ENCODE measurements at regions not wholly inside any gene's neighbourhood (a gene's known extent, or its start where the extent isn't known, plus 50 kb on each side); places are given as distances from the start of the nearest gene placed in this dataset.
"Not testable (repeated sequence)": the region's sequence is repeated elsewhere in the genome, so short reads cannot be mapped to it uniquely, and the experiment has no call there.

DNA sequence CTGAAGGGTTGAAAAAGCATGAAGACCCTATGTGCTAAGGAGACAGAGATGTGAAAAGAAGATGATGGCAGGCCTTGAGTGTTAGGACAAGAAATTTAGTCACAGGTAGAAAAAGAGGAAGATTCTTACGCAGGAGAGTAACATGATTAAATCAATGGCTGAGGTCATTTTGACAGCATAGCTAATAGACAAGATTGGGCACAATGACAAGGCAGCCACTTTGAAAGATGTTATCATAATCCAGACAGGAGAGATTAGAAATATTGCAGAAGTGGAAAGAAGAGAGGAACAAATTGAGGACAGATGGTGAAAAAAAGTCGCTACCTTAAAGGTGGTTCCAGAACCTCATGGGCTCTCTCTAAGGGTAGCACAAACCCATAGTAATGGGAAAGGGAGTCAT, 228.8 kb upstream of the DDHD1 start:
- no peak for FAIRE-seq

DNA sequence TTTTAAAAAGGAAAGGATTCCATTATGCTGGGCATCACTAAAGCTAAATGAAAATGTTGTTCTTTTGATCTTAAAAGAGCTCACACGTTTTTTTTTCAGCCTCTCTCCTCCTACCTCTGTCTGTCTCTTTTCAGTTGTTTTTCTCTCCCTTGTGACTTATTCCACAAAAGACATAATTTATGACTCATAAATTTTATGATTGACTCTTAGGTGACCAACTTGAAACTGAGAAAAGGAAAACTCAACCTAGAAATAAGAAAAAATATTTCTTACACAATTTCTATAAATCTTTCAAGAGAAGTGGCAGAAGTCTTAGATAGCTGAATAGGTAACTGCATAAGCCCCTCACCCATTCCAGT, 227.7 kb upstream of the DDHD1 start:
- FAIRE-seq: no peak

DNA sequence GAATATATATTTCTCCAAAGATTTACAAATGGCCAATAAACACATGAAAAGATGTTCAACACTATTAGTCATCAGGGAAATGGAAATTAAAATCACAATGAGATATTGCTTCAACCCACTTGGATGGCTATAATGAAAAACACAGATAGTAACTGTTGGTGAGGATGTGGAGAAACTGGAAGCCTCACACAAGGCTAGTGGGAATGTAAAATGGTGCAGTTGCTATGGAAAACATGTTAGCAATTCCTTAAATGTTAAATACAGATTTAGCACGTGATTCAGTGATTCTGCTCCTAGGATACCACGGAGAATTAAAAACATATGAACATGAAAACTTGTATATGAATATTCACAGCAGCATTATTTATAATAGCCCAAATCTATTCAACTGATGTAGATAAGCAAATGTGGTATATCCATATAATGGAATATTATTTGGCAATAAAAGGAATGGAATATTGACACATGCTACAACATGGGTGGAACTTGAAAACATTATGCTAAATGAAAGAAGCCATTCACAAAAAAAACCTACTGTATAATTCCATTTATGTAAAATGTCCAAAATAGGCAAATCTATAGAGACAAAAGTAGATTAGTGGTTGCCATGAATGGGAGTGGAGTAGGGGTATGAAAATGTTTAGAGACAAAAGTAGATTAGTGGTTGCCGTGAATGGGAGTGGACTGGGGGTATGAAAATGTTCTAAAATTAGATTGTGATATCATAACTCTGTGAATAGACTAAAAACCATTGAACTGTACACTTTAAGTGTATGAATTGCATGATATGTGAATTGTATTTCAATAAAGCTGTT, 227.1 kb upstream of the DDHD1 start:
- FAIRE-seq: no peak

DNA sequence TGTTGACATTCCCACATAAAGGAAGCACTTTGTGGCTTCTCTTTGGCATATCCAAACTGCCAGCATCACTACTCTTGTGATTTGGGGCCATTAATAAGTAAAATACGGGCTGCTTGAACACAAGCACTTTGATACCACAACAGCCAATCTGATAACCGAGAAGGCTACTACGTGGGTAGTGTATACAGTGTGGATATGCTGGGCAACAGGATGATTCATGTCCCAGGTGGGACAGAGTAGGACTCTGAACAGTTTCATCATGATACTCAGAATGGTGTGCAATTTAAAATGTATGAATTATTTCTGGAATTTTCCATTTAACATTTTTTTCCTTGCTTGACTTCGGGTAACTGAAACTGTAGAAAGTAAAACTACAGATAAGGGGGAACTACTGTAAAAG, 225.0 kb upstream of the DDHD1 start:
- FAIRE-seq: no peak

DNA sequence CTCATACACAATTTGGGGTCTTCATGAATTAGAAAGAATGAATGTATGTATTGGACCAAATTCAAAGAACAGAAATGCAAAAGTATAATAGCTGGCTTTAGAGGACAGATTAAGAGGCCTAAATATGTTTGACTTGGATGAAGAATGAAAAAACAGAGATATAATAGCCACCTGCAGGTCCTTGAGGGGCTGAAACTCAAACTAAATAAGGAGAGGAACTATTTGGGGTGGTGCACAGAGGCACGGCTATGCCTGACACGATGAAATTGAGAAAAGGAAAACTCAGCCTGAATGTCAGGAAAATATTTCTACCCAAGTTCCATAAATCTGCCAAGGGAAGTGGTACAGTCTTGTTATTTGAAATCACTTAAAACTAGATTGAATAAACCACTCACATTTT, 222.9 kb upstream of the DDHD1 start:
- no peak for FAIRE-seq

DNA sequence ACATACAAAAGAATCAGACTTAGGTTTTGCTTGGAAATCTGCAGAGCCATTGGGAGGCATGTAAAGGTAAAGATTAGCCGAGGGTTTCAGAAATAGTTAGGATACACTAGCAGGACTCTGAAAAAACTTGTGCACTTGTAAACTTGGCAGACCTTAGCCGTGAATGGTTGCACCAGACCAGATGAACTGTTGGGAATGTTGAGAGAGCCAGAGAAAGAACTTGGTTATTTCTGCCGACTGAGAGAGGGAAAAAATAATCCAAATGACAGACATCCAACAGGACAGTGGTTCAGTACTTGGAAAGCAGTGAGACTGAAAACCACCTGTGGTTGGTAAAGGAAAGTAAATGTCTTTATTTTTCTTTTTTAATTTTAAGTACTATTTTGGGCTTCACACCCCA, 222.5 kb upstream of the DDHD1 start:
- no peak for FAIRE-seq

DNA sequence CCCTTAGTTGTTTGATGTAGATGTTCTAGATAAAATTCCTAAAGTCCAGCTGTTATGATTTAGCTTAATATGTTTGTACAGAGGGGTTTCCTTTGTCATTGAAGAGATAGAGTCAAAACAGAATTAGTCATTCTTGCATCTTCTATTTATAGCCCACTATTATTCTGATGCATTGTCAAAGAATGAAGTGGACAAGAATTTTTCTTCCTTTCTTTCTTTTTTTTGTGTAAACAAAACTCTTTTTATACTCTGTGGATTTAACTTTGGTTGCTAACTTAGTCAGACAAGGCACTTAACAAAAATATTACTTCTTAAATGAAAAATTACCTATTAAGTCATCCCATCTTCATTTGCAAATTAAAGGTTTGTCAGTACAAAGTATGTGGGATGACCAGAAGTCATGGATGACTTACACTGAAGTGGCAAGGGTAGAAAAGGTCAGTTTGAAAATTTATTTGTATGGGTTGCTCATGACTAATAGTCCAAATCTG, 215.6 kb upstream of the DDHD1 start:
- no peak for FAIRE-seq

DNA sequence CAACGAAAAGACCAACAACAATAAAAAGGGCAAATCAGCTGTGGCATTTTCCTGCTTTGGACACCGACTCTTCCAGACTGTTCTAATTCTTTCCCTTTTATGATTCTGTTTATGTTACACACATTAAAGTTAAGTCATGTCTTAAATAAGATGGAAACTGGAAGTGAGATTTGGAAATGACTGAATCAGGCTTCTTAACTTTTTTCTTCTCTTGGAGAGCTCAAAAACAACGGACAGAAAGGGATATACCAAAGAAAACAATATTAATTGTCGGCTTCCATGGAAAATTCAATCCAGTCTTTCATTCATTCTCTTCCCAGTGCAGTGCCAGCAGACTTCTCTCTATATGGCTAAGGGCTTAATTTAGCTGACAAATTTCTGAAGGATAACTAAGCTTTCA, 214.9 kb upstream of the DDHD1 start:
- FAIRE-seq: no peak

DNA sequence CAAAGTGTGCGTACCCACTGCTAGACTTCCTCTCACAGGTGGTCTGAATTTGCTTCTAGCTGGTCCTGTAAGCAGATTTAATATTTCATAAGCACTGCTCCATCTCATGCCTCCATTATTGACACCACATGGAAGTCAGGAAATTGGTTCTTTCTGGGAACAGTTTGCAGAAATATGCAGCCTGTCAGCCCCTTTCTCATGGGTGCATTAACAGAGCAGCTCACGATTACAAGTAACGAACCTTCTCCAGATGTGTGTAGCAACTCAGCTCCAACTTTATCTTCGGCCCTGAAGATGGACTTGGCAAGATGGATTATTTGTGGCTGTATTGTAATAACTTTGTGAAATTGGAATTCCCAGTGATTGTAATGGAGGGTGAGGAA, 214.5 kb upstream of the DDHD1 start:
- no peak for FAIRE-seq

DNA sequence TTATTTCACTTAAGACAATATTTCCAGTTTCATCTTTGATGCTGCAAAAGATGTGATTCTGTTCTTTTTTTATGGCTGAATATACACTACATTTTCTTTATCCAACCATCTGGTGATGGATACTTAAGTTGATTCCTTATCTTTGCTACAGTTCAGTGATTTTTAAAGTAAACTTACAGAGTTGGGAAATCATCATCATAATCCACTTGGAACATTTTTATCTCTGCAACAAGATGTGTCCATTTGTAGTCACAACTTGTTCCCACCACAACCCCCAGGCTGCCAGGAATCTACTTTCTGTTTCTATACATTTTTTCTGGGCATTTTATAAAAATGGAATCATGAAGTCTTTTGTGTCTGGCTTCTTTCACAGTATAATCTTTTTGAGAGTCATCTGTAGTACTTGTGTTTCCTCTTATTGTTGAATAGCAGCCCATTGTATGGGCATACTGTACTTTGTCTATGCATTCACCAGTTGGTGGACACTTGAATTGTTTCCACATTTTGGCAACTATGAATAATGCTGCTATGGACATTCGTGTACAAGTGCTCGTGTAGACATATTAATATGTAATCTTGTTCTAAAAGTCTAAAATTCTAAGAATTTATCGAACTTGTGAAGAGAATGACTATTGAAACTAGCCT, 212.5 kb upstream of the DDHD1 start:
- FAIRE-seq: no peak

DNA sequence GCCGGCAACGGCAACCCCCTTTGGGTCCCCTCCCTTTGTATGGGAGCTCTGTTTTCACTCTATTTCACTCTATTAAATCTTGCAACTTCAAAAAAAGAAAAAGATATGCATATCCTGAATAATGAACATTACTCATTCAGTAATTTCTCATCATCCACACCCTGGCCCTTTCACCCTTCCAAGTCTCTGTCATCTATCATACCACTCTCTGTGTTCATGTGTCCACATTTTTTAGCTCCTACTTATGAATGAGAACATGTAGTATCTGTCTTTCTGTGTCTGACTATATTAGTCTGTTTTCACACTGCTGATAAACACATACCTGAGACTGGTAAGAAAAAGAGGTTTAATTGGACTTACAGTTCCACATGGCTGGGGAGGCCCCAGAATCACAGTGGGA, 209.8 kb upstream of the DDHD1 start:
- FAIRE-seq: not testable (repeated sequence)

DNA sequence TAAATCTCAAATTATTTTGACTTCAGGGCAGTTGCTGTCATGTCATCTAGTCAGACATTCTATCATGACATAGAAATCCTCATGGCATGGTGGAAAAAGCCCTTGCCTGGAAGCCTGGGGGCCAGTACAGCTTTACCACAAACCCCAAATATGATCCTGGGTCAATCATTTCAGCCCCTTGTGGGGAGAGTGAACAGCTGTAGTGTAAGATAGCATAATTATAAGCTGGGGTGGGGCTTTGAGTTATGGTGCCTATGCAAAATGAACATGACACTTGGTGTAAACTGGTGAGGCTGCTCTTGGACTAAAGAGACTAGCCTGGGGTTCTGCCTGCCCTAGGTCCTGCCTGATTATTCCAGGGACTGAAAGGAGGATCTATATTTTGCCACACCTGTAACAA, 207.7 kb upstream of the DDHD1 start:
- no peak for FAIRE-seq

DNA sequence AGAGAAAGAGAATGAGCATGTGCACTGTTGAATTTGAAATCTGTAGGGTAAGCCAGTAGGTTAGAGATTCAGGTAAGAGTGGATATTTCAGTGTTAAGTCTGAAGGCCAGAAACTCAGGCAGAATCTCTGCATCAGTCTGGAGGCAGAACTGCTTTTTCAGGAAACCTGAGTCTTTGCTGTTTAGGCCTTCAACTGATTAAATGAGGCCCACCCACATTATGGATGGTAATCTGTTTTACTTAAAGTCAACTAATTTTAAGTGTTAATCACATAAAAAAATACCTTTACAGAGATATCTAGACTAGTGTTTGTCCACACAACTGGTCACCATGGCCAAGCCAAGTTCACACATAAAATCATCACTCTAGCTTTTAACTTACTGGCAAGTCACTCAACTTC, 205.0 kb upstream of the DDHD1 start:
- FAIRE-seq: no peak

DNA sequence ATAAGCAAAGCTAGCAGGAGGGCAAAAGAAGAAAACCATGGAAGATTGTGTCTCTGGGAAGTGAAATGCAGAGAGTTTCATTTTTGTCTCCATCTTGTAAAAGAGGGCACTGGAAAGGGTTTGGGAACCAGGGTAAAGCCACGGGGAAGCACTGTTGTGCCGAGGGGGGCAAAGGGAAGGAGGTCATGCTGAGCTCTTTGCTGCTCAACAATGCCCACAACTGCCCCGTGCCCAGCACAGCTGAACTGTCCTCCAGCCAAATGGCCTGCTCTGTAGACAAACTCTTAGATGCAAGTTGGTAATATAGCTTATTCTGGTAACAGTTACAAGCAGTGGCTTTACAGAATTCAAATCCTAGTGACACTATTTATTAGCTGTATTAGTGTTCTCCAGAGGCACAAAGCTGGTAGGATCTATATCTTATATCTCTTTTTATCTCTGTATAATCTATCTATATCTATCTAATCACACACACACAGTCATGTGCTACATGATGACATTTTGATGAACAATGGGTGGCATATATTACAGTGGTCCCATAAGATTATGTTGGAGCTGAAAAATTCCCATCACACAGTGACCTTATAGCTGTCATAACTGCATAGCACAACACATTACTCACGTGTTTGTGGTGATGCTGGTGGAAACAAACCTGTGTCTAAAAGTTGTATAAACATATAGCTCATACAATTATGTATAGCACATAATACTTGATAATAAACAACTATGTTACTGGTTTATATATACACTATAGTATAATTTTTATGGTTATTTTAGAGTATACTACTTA, 203.4 kb upstream of the DDHD1 start:
- FAIRE-seq: no peak

DNA sequence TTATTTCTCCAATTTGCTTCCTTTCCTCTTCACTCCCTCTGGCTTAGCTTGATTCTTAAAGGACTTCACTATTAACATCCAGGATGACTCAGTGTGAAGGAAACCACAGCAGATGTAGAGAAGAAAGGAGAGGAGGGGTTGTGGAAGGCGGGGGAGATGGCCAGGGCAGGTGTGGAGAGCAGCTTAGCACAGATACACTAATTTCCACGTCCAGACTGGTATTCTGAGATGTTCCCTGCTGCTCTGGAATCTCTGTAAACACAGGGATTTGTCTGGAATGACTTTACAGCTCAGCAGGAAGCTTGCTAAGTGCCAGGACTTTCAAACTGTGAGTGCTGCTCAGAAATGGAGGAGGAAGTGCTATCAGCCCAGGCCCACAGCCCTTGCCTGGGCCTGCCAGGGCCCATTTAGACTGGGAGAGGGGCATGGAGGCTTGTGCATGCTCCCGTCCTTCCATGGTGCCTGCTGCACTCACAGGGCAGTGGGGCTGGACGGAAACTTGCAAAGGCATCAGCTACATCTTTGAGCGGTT, 202.5 kb upstream of the DDHD1 start:
- no peak for FAIRE-seq

DNA sequence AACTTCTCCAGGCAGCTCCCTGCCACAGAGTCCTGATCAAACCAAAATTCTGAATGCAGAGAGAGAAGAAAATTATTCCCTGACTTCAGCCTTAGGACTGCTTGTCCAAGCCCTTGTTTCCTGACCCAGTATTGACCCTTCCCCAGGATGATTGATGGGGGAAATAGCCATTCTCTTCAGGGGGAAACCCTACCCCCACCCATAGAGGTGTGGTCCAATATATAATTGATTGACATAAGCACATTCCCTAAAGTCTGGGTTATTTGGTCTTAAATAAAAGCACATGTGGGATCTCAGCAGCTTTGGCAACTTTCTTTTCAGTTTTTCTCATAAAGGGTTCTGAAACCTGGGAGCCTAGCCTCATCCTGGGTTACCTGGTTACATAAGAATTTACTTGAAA, 201.2 kb upstream of the DDHD1 start:
- no peak for FAIRE-seq

DNA sequence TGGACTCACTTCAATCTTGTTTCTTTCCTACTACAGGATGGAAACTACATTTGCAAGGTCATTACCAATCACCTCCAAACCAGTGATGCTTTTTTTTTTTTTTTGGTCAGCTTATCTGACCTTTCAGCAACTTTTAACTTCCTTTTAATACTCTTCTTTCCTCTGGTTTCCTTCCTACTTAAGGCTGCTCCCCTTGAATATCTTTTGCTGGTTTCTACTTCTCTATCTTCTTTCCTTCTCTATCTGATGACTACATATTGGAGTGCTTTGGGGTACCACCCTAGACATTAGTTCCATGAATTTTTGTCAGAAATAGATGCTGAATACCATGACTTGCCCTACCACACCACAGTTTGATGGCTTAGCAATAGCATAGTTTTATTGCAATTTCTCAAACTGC, 197.7 kb upstream of the DDHD1 start:
- FAIRE-seq: no peak

DNA sequence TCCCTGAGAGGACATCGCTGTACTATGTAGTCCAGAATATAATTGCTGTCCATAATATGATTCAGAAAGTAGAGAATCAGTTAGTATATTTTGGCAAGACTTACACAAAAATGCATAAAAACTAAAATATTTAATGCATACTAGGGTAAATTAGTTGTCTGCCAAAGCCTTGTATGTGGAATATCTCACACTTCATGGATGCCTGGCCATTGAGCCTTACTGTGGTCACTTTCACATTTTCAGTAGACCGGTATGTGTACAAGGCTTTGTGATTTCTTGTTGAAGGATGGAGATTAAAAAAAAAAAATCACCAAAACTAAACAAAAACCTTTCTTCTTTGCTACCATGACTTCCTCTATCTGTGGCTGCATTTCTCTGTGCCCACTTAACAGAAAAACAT, 197.3 kb upstream of the DDHD1 start:
- FAIRE-seq: no peak

DNA sequence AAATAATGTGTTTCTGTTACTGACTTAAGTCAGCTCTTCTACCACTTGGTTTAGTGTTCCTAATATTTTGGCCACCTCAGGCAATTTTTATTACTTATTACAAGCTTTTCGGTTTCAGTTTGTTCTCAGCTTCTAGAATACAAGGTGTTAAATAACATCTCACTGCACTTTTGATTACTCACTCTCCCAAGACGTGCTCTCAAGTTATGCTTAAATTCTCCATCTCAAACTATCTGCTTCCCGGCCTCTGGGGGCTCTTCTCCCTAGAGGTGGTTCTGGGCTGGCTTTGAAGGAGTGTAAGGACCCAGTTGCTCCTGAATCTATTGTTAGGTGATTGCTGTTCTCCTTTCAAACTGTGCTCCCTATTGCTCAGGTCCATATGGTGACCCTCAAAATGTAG, 193.9 kb upstream of the DDHD1 start:
- FAIRE-seq: no peak

DNA sequence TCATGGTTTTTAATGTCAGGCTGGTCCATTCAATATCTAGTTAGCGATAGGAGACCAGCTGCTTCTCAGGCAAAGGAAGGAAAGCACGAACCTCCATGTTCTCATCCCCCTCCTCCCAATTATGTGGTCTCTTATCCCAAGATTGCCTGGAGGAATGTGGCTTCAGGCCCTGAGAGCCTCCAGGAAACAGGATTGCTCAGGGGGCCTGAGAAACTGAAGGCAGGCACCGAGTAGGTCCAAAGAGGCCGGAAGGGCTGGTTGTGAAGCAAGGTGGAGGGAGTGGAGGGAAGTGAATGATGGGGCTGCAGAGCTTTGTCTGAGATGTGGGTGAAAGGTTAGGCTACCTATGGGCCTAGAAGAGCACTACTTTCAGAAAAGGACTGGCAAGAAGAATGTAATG, 188.2 kb upstream of the DDHD1 start:
- FAIRE-seq: no peak

DNA sequence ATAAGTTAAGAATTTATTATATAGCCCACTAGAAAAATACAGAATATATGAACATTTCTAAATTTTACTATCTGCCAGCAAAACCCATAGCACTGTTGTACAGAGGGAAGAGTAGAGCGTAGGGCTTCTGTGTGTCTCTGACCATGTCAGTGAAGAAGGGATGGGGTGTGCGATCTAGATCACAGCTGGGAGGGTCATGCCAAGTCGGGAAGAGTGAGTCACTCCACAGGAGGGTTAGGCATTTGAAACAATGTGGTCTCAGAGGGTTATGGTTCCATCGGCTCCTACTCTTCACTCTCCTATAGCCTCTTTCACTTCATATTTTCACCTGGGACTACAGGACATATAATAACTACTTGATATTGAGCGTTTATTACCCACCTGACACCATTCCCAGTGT, 185.1 kb upstream of the DDHD1 start:
- FAIRE-seq: no peak

DNA sequence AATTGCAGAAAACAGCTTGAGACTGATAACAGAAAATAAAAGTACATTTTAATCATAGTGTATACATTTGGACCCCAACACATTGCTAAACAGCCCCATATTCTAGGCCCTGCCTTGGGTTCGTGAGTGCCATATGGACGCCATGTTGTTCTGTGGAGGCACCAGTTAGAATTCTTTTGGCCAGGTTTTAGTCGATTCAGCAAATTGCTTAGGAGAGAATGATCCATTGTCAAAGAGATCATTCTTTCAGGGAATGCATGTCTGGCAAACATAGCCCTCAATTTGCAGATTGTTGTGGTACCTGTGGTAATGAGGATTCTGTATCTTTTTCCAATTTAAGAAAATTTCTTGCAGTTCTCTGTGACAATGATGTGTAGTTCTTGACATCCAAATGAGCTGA, 183.6 kb upstream of the DDHD1 start:
- FAIRE-seq: no peak

DNA sequence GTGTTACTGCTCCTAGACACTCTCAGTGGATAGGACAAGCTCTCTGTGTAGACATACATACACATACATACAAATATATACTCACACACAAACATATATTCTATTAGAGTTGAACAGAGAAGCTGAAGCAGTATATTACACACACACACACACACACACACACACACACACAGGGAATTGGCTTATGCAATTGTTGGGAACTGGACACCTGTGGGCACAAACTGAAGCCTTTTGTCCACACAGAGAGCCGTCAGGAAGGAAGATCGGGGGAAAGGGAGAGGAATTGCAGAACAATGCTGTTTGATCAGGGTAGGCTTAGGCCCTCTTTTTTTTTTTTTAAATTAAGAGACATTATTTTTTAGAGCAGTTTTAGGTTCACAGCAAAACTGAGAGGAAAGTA, 180.7 kb upstream of the DDHD1 start:
- no peak for FAIRE-seq

DNA sequence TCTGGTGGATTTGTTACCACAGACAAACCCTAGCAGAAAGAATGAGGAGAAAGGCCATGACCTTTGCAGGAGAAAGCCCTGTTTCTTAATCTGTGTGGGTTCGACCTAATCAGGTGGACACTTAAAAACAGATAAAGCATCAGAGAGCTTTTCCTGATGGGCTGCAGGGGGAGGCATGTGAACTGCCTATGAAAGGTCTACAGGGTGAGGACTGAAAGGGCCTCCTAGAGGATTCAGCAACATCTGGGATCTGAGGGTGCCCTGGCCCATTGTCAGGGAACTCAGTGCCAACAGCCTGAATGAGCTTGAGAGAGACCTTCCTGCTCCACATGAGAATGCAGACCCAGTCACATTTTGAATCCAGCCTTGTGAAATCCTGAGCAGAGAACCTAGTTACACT, 178.8 kb upstream of the DDHD1 start:
- FAIRE-seq: no peak

Data from G401.6 (cell line).